CD1c-positive myeloid dendritic cell (primary cell): ENCODE measurements at regions not wholly inside any gene's neighbourhood (a gene's known extent, or its start where the extent isn't known, plus 50 kb on each side); places are given as distances from the start of the nearest gene placed in this dataset.
"Not testable (repeated sequence)": the region's sequence is repeated elsewhere in the genome, so short reads cannot be mapped to it uniquely, and the experiment has no call there.

Experiments used
- DNase-seq: peaks from one replicate; pipeline ENCODE4 v3.0.0-alpha.2; 2016; ENCODE audit errors: extremely low spot score

GRCh38 chr2:58620896-58621295, 379.8 kb upstream of the FANCL start:
- DNase-seq, result no peak

- no peak for DNase-seq
These were observed 379.0 kb upstream of the FANCL start for GRCh38 chr2:58620093-58620492.

GRCh38 chr2:58616961-58617360, 375.8 kb upstream of the FANCL start:
- no peak for DNase-seq

DNA sequence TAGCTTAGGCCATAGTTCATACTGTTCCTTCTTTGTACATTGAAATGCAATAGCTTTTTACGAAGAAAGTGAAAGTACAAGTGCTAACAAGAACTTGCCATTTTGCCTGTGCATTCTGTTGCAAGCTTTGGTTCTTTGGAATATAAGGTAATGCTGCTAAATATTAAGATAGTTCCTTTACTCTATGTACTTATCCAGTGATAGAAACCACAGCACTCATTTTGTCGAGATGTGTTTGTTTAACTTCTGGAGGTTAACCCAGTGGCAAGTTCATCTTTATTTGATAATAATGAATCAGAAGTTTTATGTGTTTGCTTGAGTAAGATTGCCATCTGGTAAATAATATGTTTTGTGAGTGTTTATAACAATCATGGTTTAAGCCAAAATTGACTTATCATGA, 373.1 kb upstream of the FANCL start:
- peak; percentile 13 for DNase-seq

DNA sequence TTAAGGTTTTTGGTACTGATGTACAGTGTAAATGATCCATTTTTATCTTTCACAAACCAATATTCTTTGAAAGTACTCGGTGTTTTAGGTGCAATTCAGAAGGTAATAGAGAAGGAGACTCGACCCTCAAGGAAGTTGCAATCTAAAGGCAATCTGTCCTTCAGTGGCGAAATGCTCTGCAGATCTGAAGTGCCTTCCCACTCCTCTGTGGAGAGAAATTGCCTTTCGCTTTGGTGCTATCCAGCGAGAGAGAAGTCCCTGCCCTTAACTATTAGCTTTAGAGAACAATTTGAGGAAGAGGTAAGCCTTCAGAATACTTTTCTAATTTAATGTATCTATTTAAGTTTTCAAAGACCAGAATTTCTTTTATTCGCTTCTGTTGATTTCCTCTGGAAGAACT, 371.8 kb upstream of the FANCL start:
- no peak for DNase-seq

GRCh38 chr2:58609326-58609725, 368.2 kb upstream of the FANCL start:
- peak; percentile 8 for DNase-seq

DNA sequence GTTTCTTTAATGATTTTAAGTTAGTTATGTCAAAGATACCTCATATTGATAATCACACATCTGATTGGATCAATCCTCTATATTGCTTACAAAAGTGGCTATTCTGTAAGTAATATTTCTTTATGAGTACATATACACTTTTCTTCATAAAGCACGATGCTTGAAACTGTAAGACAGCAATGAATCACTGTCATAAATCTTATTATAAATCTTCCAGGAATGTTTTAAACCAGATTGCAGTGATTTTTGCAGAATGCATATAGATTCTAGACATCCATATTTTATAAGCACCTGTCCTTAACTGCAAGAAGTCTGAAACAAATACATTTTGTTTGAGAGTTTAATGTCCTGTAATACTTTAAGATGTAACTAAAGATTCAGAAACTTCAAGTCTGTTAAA, 367.0 kb upstream of the FANCL start:
- DNase-seq, result no peak

- DNase-seq, result no peak
These were observed 366.3 kb upstream of the FANCL start for GRCh38 chr2:58607448-58607847.

GRCh38 chr2:58606799-58607198, 365.7 kb upstream of the FANCL start:
- DNase-seq, result no peak

GRCh38 chr2:58604096-58604495, 363.0 kb upstream of the FANCL start:
- DNase-seq, result no peak

GRCh38 chr2:58601017-58601416, 359.9 kb upstream of the FANCL start:
- no peak for DNase-seq

GRCh38 chr2:58598171-58598570, 357.0 kb upstream of the FANCL start:
- no peak for DNase-seq

DNA sequence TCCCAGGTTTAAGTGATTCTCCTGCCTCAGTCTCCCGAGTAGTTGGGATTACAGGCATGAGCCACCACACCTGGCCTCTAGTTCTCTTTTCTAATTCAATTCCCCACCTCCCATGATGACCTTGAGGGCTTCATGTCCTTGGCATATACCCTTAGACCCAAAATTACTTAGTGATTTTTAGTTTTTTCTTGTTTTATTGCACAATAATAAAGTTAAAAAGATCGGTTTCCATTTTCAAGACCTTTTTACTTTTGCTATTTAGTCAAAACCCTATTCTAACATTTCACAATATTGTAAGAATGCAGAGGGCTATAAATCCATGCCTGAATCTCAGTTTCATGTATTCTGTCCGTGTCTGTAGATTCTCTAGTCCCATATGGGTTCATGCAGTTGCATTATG, 354.6 kb upstream of the FANCL start:
- no peak for DNase-seq

DNA sequence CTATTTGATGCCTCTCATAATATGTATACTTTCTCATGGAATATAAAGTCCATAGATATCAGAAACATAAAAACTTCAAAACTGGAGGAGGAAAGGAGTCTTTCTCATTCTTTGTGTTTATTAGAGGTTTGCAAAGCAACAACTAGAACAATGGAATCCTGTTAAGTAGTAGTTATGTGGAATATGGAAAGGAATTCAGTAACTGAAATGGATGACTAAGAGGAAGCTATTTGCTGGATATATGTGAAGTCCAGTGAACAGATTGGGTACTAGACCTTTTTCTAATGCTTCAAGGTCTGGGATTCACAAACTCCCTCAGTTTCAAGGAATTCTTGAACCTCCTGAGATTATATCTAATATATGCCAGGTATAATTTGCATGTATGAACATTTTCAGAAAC, 353.6 kb upstream of the FANCL start:
- DNase-seq, result no peak

DNA sequence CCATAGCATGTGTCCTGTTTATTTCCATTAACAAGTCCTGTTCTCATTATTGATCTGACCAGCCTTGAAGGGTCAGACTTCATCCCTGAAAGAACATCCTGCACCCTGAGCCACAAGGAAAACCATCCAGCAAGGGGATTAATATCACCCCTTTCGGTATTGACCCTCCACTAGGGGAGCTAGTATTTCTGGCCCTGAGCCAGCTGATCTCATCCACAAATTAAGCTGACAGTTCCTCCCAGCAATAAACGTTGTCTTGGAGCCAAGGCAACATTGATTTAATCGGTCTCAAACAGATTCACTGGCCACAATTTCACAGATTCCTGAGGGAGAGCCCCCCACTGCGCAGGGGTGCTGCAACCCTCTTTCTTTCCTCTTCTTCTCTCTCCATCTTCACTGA, 353.1 kb upstream of the FANCL start:
- DNase-seq, result no peak

DNA sequence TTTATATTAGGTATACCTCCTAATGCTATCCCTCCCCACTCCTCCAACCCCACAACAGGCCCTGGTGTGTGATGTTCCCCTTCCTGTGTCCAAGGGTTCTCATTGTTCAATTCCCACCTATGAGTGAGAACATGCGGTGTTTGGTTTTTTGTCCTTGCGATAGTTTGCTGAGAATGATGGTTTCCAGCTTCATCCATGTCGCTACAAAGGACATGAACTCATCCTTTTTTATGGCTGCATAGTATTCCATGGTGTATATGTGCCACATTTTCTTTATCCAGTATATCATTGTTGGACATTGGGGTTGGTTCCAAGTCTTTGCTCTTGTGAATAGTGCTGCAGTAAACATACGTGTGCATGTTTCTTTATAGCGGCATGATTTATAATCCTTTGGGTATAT, 345.1 kb upstream of the FANCL start:
- not testable (repeated sequence) for DNase-seq

GRCh38 chr2:58585233-58585632, 344.1 kb upstream of the FANCL start:
- DNase-seq, result no peak

DNA sequence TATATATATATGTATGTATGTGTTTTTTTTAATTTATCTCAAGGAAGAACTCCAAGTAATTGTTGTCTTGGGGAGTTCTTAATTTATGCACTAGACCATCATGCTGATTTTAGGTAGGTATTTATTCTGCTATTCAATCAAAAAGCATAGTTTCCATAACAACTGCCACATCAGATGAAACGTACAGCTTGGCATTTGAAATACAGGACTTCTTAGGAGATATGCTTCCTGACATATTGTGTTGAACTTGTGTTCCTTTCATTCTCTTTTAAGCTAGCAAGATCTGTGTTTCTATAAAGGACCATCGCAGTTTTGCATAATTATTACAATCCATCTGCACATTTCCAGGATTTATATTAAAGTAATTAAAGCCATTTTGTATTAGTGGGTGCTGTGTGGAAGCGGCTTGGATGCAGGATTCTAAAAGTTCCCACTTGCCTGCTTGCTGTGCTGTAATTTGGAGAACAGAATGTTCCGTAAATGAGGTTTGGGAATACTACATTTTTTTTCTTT, 343.5 kb upstream of the FANCL start:
- no peak for DNase-seq

- DNase-seq, result no peak
These were observed 337.2 kb upstream of the FANCL start for GRCh38 chr2:58578276-58578675.

DNA sequence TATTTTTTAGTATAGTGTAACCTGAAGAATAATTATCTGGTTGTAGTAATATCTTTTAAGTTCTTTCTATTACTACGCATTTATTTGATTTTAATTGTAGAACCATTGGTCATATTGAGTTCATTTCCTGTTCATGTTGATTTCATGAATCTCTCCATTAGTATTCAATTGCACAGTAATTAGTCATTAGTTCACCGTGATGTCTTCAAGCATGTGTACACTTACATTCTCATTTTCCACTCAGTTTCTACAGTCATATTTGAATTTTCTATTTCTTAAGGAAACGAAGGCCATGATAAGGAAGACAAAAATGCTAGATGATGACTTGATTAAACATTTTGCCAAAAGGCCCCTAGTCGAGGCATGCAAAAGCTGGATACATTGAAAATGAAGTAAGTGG, 333.7 kb upstream of the FANCL start:
- DNase-seq, result no peak

GRCh38 chr2:58572731-58573130, 331.6 kb upstream of the FANCL start:
- no peak for DNase-seq

DNA sequence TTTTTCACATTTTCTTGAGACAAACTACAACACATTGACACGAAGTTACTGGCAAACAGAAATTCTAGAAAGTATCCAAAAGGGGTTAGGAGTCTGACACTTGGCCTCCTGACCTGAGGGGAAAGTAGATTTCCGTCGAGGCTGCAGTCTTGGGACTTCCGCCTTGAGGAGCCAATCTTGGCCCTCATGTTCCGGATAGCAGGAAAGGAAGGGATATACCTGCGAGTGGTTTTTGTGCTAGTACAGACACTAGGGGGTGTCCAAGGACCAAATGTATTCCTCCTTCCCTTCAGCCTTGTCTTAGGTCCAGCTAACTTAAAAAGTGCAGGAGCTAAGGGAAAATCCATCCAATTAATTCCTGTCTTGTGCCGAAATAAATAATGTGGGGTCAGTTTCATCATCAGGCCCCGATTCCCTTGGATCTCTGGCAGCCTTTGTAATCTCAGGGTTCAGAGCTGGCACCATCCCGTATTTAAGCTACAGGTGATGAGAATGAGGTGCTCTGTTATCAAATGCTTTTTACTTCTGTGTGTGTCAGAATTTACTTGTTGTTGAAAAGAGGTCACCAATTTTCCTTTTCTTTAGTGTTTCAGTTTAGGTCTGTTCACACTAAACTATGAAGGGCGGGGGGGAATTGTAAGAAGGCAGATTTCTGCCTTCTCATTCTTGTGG, 330.2 kb upstream of the FANCL start:
- DNase-seq, result peak; percentile 55

GRCh38 chr2:58569475-58570185, 328.5 kb upstream of the FANCL start:
- DNase-seq, result no peak

DNA sequence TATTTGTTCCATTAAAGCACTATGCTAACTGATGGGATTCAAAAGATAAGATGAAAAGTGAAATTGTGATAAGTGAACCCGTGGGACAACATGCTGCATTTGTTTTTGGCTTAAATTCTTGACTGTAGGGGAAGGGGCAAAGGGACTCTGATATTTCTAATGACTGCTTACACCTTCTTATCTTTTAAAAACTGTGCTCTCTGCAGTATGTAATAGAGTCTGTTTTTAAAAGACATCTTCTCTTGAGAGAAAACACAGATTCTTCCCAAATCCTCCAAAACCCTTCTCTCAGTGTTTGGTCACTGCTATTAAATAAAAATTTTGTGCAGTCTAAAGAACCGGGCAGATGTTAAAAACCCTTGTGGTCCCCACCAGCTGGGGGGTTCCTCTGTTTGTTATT, 327.8 kb upstream of the FANCL start:
- DNase-seq, result no peak
